ENCODE measurements at regions not wholly inside any gene's neighbourhood (a gene's known extent, or its start where the extent isn't known, plus 50 kb on each side); places are given as distances from the start of the nearest gene placed in this dataset.

DNA sequence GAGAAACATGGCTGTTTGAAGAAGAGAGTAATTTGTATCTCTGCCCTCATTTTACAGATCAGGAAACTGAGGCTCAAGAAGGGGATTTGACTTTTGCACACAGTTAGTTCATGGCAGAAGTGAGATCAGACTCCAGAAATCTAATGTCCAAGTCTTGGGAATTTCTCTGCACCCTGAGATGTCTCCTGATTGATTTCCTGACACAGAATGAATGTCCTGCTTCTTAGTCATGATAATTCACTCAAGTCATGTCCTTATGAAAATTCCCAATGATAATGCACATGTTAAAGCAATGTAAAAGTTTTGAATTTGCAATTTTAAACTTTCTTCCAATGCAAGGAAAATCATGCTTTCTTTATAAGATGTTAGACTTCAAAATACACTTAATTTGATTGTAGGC is 105.9 kb downstream of the ACKR3 start (continued):
- no peak for TF ChIP-seq ELF4 (CRISPR knock-in tag; IDR thresholded peaks at IDR 0.05; ENCODE audit: low read depth)
- no peak for TF ChIP-seq ZNF219 (CRISPR knock-in tag; IDR thresholded peaks at IDR 0.05; ENCODE audit: borderline replicate concordance)
- TF ChIP-seq MXD4 (CRISPR knock-in tag; IDR thresholded peaks at IDR 0.05; ENCODE audit: borderline replicate concordance) = no peak
- TF ChIP-seq, protein P1, sequence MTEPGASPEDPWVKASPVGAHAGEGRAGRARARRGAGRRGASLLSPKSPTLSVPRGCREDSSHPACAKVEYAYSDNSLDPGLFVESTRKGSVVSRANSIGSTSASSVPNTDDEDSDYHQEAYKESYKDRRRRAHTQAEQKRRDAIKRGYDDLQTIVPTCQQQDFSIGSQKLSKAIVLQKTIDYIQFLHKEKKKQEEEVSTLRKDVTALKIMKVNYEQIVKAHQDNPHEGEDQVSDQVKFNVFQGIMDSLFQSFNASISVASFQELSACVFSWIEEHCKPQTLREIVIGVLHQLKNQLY (CRISPR knock-in tag; IDR thresholded peaks at IDR 0.05) = no peak

DNA sequence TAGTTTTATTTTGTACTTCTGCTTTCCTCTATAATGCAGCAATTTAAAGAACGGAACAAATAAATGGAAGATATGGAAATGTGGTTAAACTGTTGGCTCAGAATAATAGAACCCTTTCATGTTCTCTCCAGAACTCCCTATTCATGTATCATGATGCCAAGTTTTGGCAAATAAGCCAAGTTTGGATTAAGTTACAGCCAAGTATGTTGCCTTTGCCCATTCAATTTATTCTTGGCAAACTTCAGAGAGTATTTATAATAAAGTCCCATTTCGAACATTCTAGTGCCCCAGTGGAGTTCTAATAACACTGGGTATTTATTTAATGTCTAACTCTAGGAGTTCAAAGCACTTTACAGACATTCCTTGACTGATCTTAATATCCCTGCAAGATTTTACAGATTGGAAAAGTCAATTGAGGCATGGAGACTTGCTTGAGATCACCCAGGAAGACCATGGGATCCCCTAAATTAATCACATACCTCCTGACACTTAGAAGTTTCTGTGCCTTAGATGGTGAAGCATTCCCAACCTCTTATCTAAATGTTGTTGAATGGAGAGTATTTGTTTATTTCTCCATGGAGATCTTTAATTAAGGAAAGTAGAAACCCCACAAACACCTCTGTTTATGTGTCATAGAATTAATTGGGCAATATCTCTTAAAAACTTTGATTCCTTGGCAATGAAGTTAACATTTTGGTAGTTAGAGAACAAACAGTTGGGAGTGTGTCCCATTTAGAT is 106.7 kb downstream of the ACKR3 start:
- TF ChIP-seq GABPB1 (CRISPR knock-in tag; IDR thresholded peaks at IDR 0.05) = no peak
- no peak overlapping the region for H3K27ac Mint-ChIP-seq
- H3K27me3 Mint-ChIP-seq (ENCODE audit: low read depth) = peaks cover 3% of the 10 kb centered on the region; the same call in 1 of the 2 replicates
- ATAC-seq (no peak), DNase-seq (ENCODE audit: low spot score) (no peak)
- peaks cover 9% of the 10 kb centered on the region for H3K4me1 Mint-ChIP-seq
- H3K36me3 Mint-ChIP-seq = peaks cover 11% of the 10 kb centered on the region
- peaks cover 21% of the 10 kb centered on the region for H3K9me3 Mint-ChIP-seq
- no peak overlapping the region for H3K4me3 Mint-ChIP-seq
- CTCF ChIA-PET = no interaction called here
- POLR2A ChIA-PET = no interaction called here

DNA sequence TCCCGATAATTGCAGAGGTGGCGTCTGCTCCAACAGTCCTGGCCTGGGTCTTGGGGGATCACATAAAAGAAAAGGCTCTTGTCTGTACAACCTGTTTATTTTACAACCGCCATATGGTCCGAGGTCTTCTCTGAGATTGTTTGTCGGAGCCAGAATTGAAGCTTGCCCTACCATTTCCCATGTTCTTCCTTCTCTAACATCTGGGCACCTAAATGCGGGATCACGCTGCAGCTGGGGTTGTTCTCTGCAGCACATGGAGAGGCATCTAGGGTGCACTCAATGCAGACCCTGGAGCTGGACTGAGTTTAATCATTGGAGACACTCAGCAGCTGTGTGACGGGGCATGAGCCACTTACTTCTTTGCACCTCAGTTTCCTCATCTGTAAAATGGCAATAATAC is 107.7 kb downstream of the ACKR3 start:
- no peak overlapping the region for H3K4me3 Mint-ChIP-seq
- no peak overlapping the region for H3K27ac Mint-ChIP-seq
- peaks cover 11% of the 10 kb centered on the region for H3K36me3 Mint-ChIP-seq
- peaks cover 3% of the 10 kb centered on the region; the same call in 1 of the 2 replicates for H3K27me3 Mint-ChIP-seq (ENCODE audit: low read depth)
- POLR2A ChIA-PET = no interaction called here
- CTCF ChIA-PET = no interaction called here
- DNase-seq (ENCODE audit: low spot score) = no peak
- H3K4me1 Mint-ChIP-seq = peaks cover 7% of the 10 kb centered on the region
- TF ChIP-seq FOXP1 (CRISPR knock-in tag; IDR thresholded peaks at IDR 0.05; ENCODE audit: borderline replicate concordance) (no peak), ELF4 (CRISPR knock-in tag; IDR thresholded peaks at IDR 0.05; ENCODE audit: low read depth) (no peak), IRF2 (CRISPR knock-in tag; IDR thresholded peaks at IDR 0.05; ENCODE audit: borderline replicate concordance, low read depth) (no peak)
- ATAC-seq = no peak
- peaks cover 21% of the 10 kb centered on the region for H3K9me3 Mint-ChIP-seq

DNA sequence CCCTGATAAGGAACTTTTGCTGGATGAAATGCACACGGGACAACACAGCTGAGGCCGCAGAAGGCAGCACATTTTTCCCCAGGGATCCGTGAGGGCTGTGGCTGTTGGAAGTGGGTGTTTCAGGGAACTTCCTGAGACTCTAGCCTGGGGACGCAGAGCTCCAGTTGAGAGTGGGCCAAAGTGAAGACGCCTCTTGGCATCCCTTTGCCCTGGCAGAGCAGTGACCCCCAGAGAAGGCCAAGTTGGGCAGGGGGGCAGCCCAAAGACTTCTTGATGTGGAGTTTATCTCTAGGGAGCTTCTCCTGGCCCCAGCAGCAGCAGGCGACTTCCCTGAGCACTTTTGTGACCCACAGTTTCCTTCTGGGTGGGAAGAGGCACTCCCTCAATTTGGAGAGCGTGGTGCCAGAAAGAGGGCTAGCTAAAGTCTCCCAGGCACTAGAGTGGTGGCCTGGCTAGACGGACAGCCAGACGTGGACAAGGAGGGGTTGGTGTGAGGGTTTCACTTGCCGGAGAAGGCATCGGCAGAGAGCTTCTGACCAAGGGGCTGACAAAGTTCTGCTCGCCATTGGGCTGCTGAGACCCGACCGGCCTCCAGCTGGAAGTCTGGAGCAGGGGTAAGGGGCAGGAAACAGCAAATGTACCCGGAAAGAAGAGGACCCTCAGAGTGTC is 108.8 kb downstream of the ACKR3 start:
- H3K27me3 Mint-ChIP-seq (ENCODE audit: low read depth) = no peaks in the 10 kb centered on the region
- no peak overlapping the region for H3K4me3 Mint-ChIP-seq
- peaks cover 11% of the 10 kb centered on the region for H3K9me3 Mint-ChIP-seq
- ATAC-seq (no peak), DNase-seq (ENCODE audit: low spot score) (no peak)
- peaks cover 12% of the 10 kb centered on the region for H3K4me1 Mint-ChIP-seq
- H3K36me3 Mint-ChIP-seq = peaks cover 4% of the 10 kb centered on the region; the same call in 1 of the 2 replicates
- no peak overlapping the region for H3K27ac Mint-ChIP-seq
- ChIA-PET CTCF (no interaction called here), POLR2A (no interaction called here)
- no peak for TF ChIP-seq TP53 (CRISPR knock-in tag; IDR thresholded peaks at IDR 0.05)
- no peak for TF ChIP-seq ZNF121 (CRISPR knock-in tag; IDR thresholded peaks at IDR 0.05)
- TF ChIP-seq, protein P2, sequence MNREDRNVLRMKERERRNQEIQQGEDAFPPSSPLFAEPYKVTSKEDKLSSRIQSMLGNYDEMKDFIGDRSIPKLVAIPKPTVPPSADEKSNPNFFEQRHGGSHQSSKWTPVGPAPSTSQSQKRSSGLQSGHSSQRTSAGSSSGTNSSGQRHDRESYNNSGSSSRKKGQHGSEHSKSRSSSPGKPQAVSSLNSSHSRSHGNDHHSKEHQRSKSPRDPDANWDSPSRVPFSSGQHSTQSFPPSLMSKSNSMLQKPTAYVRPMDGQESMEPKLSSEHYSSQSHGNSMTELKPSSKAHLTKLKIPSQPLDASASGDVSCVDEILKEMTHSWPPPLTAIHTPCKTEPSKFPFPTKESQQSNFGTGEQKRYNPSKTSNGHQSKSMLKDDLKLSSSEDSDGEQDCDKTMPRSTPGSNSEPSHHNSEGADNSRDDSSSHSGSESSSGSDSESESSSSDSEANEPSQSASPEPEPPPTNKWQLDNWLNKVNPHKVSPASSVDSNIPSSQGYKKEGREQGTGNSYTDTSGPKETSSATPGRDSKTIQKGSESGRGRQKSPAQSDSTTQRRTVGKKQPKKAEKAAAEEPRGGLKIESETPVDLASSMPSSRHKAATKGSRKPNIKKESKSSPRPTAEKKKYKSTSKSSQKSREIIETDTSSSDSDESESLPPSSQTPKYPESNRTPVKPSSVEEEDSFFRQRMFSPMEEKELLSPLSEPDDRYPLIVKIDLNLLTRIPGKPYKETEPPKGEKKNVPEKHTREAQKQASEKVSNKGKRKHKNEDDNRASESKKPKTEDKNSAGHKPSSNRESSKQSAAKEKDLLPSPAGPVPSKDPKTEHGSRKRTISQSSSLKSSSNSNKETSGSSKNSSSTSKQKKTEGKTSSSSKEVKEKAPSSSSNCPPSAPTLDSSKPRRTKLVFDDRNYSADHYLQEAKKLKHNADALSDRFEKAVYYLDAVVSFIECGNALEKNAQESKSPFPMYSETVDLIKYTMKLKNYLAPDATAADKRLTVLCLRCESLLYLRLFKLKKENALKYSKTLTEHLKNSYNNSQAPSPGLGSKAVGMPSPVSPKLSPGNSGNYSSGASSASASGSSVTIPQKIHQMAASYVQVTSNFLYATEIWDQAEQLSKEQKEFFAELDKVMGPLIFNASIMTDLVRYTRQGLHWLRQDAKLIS (CRISPR knock-in tag; IDR thresholded peaks at IDR 0.05; ENCODE audit: borderline replicate concordance) = no peak
- TF ChIP-seq ZNF416 (CRISPR knock-in tag; IDR thresholded peaks at IDR 0.05) = no peak
- no peak for TF ChIP-seq ZNF317 (CRISPR knock-in tag; IDR thresholded peaks at IDR 0.05; ENCODE audit: borderline replicate concordance, low read depth)
- no peak for TF ChIP-seq NFE2L1 (CRISPR knock-in tag; IDR thresholded peaks at IDR 0.05)
- TF ChIP-seq GTF2I (CRISPR knock-in tag; conservative IDR thresholded peaks at IDR 0.05) = no peak
- TF ChIP-seq CREM (CRISPR knock-in tag; IDR thresholded peaks at IDR 0.05) = no peak
- TF ChIP-seq, protein P3, sequence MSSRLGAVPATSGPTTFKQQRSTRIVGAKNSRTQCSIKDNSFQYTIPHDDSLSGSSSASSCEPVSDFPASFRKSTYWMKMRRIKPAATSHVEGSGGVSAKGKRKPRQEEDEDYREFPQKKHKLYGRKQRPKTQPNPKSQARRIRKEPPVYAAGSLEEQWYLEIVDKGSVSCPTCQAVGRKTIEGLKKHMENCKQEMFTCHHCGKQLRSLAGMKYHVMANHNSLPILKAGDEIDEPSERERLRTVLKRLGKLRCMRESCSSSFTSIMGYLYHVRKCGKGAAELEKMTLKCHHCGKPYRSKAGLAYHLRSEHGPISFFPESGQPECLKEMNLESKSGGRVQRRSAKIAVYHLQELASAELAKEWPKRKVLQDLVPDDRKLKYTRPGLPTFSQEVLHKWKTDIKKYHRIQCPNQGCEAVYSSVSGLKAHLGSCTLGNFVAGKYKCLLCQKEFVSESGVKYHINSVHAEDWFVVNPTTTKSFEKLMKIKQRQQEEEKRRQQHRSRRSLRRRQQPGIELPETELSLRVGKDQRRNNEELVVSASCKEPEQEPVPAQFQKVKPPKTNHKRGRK (CRISPR knock-in tag; IDR thresholded peaks at IDR 0.05; ENCODE audit: borderline replicate concordance) = no peak
- TF ChIP-seq, protein P4, sequence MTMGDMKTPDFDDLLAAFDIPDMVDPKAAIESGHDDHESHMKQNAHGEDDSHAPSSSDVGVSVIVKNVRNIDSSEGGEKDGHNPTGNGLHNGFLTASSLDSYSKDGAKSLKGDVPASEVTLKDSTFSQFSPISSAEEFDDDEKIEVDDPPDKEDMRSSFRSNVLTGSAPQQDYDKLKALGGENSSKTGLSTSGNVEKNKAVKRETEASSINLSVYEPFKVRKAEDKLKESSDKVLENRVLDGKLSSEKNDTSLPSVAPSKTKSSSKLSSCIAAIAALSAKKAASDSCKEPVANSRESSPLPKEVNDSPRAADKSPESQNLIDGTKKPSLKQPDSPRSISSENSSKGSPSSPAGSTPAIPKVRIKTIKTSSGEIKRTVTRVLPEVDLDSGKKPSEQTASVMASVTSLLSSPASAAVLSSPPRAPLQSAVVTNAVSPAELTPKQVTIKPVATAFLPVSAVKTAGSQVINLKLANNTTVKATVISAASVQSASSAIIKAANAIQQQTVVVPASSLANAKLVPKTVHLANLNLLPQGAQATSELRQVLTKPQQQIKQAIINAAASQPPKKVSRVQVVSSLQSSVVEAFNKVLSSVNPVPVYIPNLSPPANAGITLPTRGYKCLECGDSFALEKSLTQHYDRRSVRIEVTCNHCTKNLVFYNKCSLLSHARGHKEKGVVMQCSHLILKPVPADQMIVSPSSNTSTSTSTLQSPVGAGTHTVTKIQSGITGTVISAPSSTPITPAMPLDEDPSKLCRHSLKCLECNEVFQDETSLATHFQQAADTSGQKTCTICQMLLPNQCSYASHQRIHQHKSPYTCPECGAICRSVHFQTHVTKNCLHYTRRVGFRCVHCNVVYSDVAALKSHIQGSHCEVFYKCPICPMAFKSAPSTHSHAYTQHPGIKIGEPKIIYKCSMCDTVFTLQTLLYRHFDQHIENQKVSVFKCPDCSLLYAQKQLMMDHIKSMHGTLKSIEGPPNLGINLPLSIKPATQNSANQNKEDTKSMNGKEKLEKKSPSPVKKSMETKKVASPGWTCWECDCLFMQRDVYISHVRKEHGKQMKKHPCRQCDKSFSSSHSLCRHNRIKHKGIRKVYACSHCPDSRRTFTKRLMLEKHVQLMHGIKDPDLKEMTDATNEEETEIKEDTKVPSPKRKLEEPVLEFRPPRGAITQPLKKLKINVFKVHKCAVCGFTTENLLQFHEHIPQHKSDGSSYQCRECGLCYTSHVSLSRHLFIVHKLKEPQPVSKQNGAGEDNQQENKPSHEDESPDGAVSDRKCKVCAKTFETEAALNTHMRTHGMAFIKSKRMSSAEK (CRISPR knock-in tag; IDR thresholded peaks at IDR 0.05; ENCODE audit: borderline replicate concordance) = no peak
